MM.1S (cell line): ENCODE measurements at regions not wholly inside any gene's neighbourhood (a gene's known extent, or its start where the extent isn't known, plus 50 kb on each side); places are given as distances from the start of the nearest gene placed in this dataset.
"Not testable (repeated sequence)": the region's sequence is repeated elsewhere in the genome, so short reads cannot be mapped to it uniquely, and the experiment has no call there.

ENCODE experiments used
- DNase-seq: peaks from one replicate; pipeline ENCODE4 v3.0.0-alpha.2; 2015
- H2AFZ ChIP-seq: fragments of 300-600 bp; sonication (generic); 2 replicates; pipeline ENCODE4 v1.6.0; 2016; ENCODE audit warnings: antibody characterized with exemption, low read length
- H3F3A ChIP-seq: fragments of 300-600 bp; sonication (generic); 2 replicates; pipeline ENCODE4 v1.6.1; 2016; ENCODE audit warnings: mild to moderate bottlenecking, antibody characterized with exemption, low read length, moderate library complexity, mixed read lengths; ENCODE audit not compliant: insufficient read depth
- H3K27ac ChIP-seq: fragments of 300-600 bp; sonication (generic); 2 replicates; pipeline ENCODE4 v1.5.1; 2016; ENCODE audit warnings: mild to moderate bottlenecking, low read length
- H3K27me3 ChIP-seq: fragments of 300-600 bp; sonication (generic); replicated peaks from 2 replicates; pipeline ENCODE4 v1.6.0; 2016; ENCODE audit warnings: low read length; ENCODE audit not compliant: insufficient read depth
- H3K36me3 ChIP-seq: fragments of 300-600 bp; sonication (generic); replicated peaks from 2 replicates; pipeline ENCODE4 v1.6.1; 2016; ENCODE audit warnings: mild to moderate bottlenecking, low read length, mixed read lengths; ENCODE audit not compliant: insufficient read depth
- H3K4me1 ChIP-seq: fragments of 300-600 bp; sonication (generic); 2 replicates; pipeline ENCODE4 v1.6.1; 2016; ENCODE audit warnings: low read length, mixed read lengths
- H3K4me2 ChIP-seq: fragments of 300-600 bp; sonication (generic); 2 replicates; pipeline ENCODE4 v1.6.0; 2016; ENCODE audit warnings: low read depth, low read length
- H3K4me3 ChIP-seq: fragments of 300-600 bp; sonication (generic); 2 replicates; pipeline ENCODE4 v1.5.1; 2016; ENCODE audit warnings: low read length, mixed read lengths
- H3K79me2 ChIP-seq: fragments of 300-600 bp; sonication (generic); 2 replicates; pipeline ENCODE4 v1.6.1; 2016; ENCODE audit warnings: mixed run types, low read length, mixed read lengths
- H3K9ac ChIP-seq: fragments of 300-600 bp; sonication (generic); 2 replicates; pipeline ENCODE4 v1.6.1; 2016; ENCODE audit warnings: low read length, mixed read lengths
- H3K9me2 ChIP-seq: fragments of 300-600 bp; sonication (generic); replicated peaks from 2 replicates; pipeline ENCODE4 v1.6.1; 2016; ENCODE audit warnings: mild to moderate bottlenecking, low read length, mixed read lengths; ENCODE audit not compliant: insufficient read depth
- H3K9me3 ChIP-seq: fragments of 300-600 bp; sonication (generic); replicated peaks from 2 replicates; pipeline ENCODE4 v1.6.1; 2016; ENCODE audit warnings: mild to moderate bottlenecking, low read length, mixed read lengths; ENCODE audit not compliant: insufficient read depth
- H4K20me1 ChIP-seq: fragments of 300-600 bp; sonication (generic); 2 replicates; pipeline ENCODE4 v1.6.1; 2016; ENCODE audit warnings: mild to moderate bottlenecking, low read length, moderate library complexity, mixed read lengths; ENCODE audit not compliant: insufficient read depth

- H3K79me2 ChIP-seq, H3K36me3 ChIP-seq, H3K9me2 ChIP-seq, DNase-seq, H4K20me1 ChIP-seq, H3F3A ChIP-seq, H3K4me3 ChIP-seq, H3K4me2 ChIP-seq, H2AFZ ChIP-seq, H3K9ac ChIP-seq, H3K9me3 ChIP-seq, H3K4me1 ChIP-seq, H3K27me3 ChIP-seq, H3K27ac ChIP-seq: not testable (repeated sequence)
These were observed 289.2 kb upstream of the SPATA31A3 start for GRCh38 chr9:67281574-67281973.

- not testable (repeated sequence) for H3F3A ChIP-seq, DNase-seq, H3K9ac ChIP-seq, H2AFZ ChIP-seq, H3K9me3 ChIP-seq, H3K79me2 ChIP-seq, H3K4me1 ChIP-seq, H3K27ac ChIP-seq, H3K4me3 ChIP-seq, H3K27me3 ChIP-seq, H4K20me1 ChIP-seq, H3K9me2 ChIP-seq, H3K36me3 ChIP-seq, H3K4me2 ChIP-seq
These were observed 277.3 kb upstream of the SPATA31A3 start for GRCh38 chr9:67269692-67270091.

GRCh38 chr9:67257894-67258293 lies 265.5 kb upstream of the SPATA31A3 start:
- not testable (repeated sequence) for H2AFZ ChIP-seq, DNase-seq, H3K27ac ChIP-seq, H3K27me3 ChIP-seq, H3K4me1 ChIP-seq, H3K9me2 ChIP-seq, H3K79me2 ChIP-seq, H3K36me3 ChIP-seq, H3K9ac ChIP-seq, H3K9me3 ChIP-seq, H3F3A ChIP-seq, H3K4me3 ChIP-seq, H3K4me2 ChIP-seq, H4K20me1 ChIP-seq

GRCh38 chr9:67248967-67249366 lies 256.6 kb upstream of the SPATA31A3 start:
- not testable (repeated sequence) for H3K79me2 ChIP-seq, H3K9me2 ChIP-seq, H3K27me3 ChIP-seq, H3K9me3 ChIP-seq, DNase-seq, H2AFZ ChIP-seq, H3F3A ChIP-seq, H4K20me1 ChIP-seq, H3K36me3 ChIP-seq, H3K9ac ChIP-seq, H3K4me2 ChIP-seq, H3K4me1 ChIP-seq, H3K27ac ChIP-seq, H3K4me3 ChIP-seq

GRCh38 chr9:67212073-67212472 lies 219.7 kb upstream of the SPATA31A3 start:
- H2AFZ ChIP-seq, H3K27ac ChIP-seq, H3K4me2 ChIP-seq, H3F3A ChIP-seq, H3K27me3 ChIP-seq, H3K79me2 ChIP-seq, H3K9me2 ChIP-seq, H3K9ac ChIP-seq, H3K4me1 ChIP-seq, H3K9me3 ChIP-seq, H3K36me3 ChIP-seq, H3K4me3 ChIP-seq, DNase-seq, H4K20me1 ChIP-seq: not testable (repeated sequence)

- H3K9me3 ChIP-seq, H4K20me1 ChIP-seq, H3K4me2 ChIP-seq, H3K27ac ChIP-seq, H3K4me1 ChIP-seq, H2AFZ ChIP-seq, H3K9me2 ChIP-seq, H3K9ac ChIP-seq, H3K4me3 ChIP-seq, H3K79me2 ChIP-seq, H3F3A ChIP-seq, DNase-seq, H3K36me3 ChIP-seq, H3K27me3 ChIP-seq: not testable (repeated sequence)
These were observed 218.5 kb upstream of the SPATA31A3 start for GRCh38 chr9:67210842-67211241.

- not testable (repeated sequence) for DNase-seq, H3K4me1 ChIP-seq, H3K4me3 ChIP-seq, H3F3A ChIP-seq, H3K9me3 ChIP-seq, H3K79me2 ChIP-seq, H4K20me1 ChIP-seq, H3K9me2 ChIP-seq, H3K9ac ChIP-seq, H2AFZ ChIP-seq, H3K27me3 ChIP-seq, H3K27ac ChIP-seq, H3K36me3 ChIP-seq, H3K4me2 ChIP-seq
These were observed 216.6 kb upstream of the SPATA31A3 start for GRCh38 chr9:67208831-67209437.

- H3K4me1 ChIP-seq, H3K27ac ChIP-seq, H3F3A ChIP-seq, DNase-seq, H4K20me1 ChIP-seq, H3K9me2 ChIP-seq, H3K79me2 ChIP-seq, H3K4me2 ChIP-seq, H2AFZ ChIP-seq, H3K9ac ChIP-seq, H3K9me3 ChIP-seq, H3K4me3 ChIP-seq, H3K27me3 ChIP-seq, H3K36me3 ChIP-seq: not testable (repeated sequence)
These were observed 203.8 kb upstream of the SPATA31A3 start for GRCh38 chr9:67196135-67196534.
